HCT116 (cell line): ENCODE measurements at regions not wholly inside any gene's neighbourhood (a gene's known extent, or its start where the extent isn't known, plus 50 kb on each side); places are given as distances from the start of the nearest gene placed in this dataset.

Experiments
- ATAC-seq: fragments of 200-7000 bp; cut with Tn5 transposase; 2 replicates; pipeline ENCODE4 v1.9.1; 2020; ENCODE audit warnings: mild to moderate bottlenecking, moderate library complexity
- BruUV-seq: library from RNA; stranded (reverse); fragments of 400-500 nt; replicated peaks from 2 replicates; lab custom pipeline; 2021; lab: Mats Ljungman, UMichigan
- CTCF ChIA-PET: fragments of 300-600 bp; sonication (Branson Sonifier 250); formaldehyde crosslinking; loops from one replicate; lab custom pipeline; 2021; ENCODE audit warnings: antibody characterized with exemption; lab: Charles Lee
- POLR2A ChIA-PET: fragments of 300-600, 350-600 bp; sonication (Branson Sonifier 250); formaldehyde crosslinking; loops from one replicate; lab custom pipeline; 2021; ENCODE audit warnings: antibody characterized with exemption; lab: Charles Lee
- RAD21 ChIA-PET, 2 experiments: fragments of 300-600 bp; sonication (Branson Sonifier 250); formaldehyde crosslinking; loops; one replicate each; lab custom pipeline; 2023; ENCODE audit warnings: low total read pairs in 2 of 2; ENCODE audit not compliant: uncharacterized antibody in 2 of 2, unreplicated experiment in 2 of 2, low non-redundant PET in 1 of 2; lab: Charles Lee
- DNase-seq: peaks from one replicate; pipeline ENCODE4 v3.0.0-alpha.2; 2010; ENCODE audit warnings: low read depth, low spot score
- H2AFZ ChIP-seq: fragments of 200-600 bp; shearing (Covaris generic), sonication (generic); 2 replicates; pipeline ENCODE4 v1.6.1; 2017; ENCODE audit warnings: low read depth, mixed run types, mixed read lengths, antibody characterized with exemption, low read length; ENCODE audit not compliant: poor library complexity, severe bottlenecking
- H3K27ac ChIP-seq: 2 replicates; pipeline ENCODE4 v1.5.1; 2012; ENCODE audit warnings: low read depth, low read length
- H3K27me3 ChIP-seq: fragments of 200-600 bp; sonication (generic); 2 replicates; pipeline ENCODE4 v1.6.1; 2016; ENCODE audit warnings: mixed run types, low read length, mixed read lengths; ENCODE audit not compliant: insufficient read depth
- H3K36me3 ChIP-seq, 2 experiments: fragments of 200-500 bp in 1 of 2; fragments of 200-600 bp in 1 of 2; sonication (Bioruptor generic) in 1 of 2; sonication (generic) in 1 of 2; 2 replicates each; pipeline versions ENCODE4 v1.5.1 to v1.6.1; 2014 to 2016; ENCODE audit warnings: low read length in 2 of 2, inconsistent platforms in 1 of 2, mixed read lengths in 1 of 2, mixed run types in 1 of 2; ENCODE audit not compliant: insufficient read depth in 2 of 2, control insufficient read depth in 1 of 2
- H3K4me1 ChIP-seq, 2 experiments: fragments of 200-600 bp in 1 of 2; sonication (generic) in 1 of 2; 2 replicates each; pipeline versions ENCODE4 v1.5.1 to v1.6.1; 2012 to 2017; ENCODE audit warnings: low read length in 2 of 2, inconsistent platforms in 1 of 2, mild to moderate bottlenecking in 1 of 2, mixed read lengths in 1 of 2, mixed run types in 1 of 2, moderate library complexity in 1 of 2; ENCODE audit not compliant: insufficient read depth in 2 of 2, control insufficient read depth in 1 of 2
- H3K4me2 ChIP-seq: fragments of 200-600 bp; sonication (generic); 2 replicates; pipeline ENCODE4 v1.6.1; 2017; ENCODE audit warnings: mixed run types, low read length, mixed read lengths
- H3K4me3 ChIP-seq, 2 experiments: fragments of 200-600 bp in 1 of 2; sonication (generic) in 1 of 2; replicated peaks in 1 of 2; 2 replicates each; pipeline ENCODE4 v1.5.1; 2011 to 2016; ENCODE audit warnings: low read length in 2 of 2, control low read depth in 1 of 2, low read depth in 1 of 2, mild to moderate bottlenecking in 1 of 2, mixed read lengths in 1 of 2, mixed run types in 1 of 2
- H3K79me2 ChIP-seq: fragments of 200-600 bp; sonication (generic); 2 replicates; pipeline ENCODE4 v1.6.1; 2017; ENCODE audit warnings: mild to moderate bottlenecking, mixed run types, low read length, moderate library complexity, mixed read lengths; ENCODE audit not compliant: insufficient read depth
- H3K9ac ChIP-seq: fragments of 200-600 bp; sonication (generic); 2 replicates; pipeline ENCODE4 v1.6.1; 2016; ENCODE audit warnings: low read length, mixed read lengths
- H3K9me2 ChIP-seq: fragments of 200-600 bp; sonication (generic), shearing (Covaris generic); 2 replicates; pipeline ENCODE4 v1.6.1; 2017; ENCODE audit warnings: mixed run types, mild to moderate bottlenecking, moderate library complexity; ENCODE audit not compliant: insufficient read depth
- H3K9me3 ChIP-seq, 2 experiments: fragments of 200-500 bp in 1 of 2; fragments of 200-600 bp in 1 of 2; sonication (Bioruptor generic) in 1 of 2; sonication (generic) in 1 of 2; 2 replicates each; pipeline ENCODE4 v1.6.1; 2014 to 2017; ENCODE audit warnings: low read length in 2 of 2, mixed read lengths in 2 of 2, inconsistent platforms in 1 of 2, low read depth in 1 of 2, mild to moderate bottlenecking in 1 of 2, mixed run types in 1 of 2, moderate library complexity in 1 of 2; ENCODE audit not compliant: control insufficient read depth in 1 of 2, insufficient read depth in 1 of 2
- H4K20me1 ChIP-seq: fragments of 200-600 bp; sonication (generic), shearing (Covaris generic); 2 replicates; pipeline ENCODE4 v1.6.1; 2017; ENCODE audit warnings: mixed run types, mild to moderate bottlenecking, moderate library complexity; ENCODE audit not compliant: insufficient read depth
- CBX3 ChIP-seq: IDR thresholded peaks from 2 replicates; pipeline ENCODE4 v1.6.1; 2012; ENCODE audit warnings: low read depth
- CEBPB ChIP-seq: IDR thresholded peaks from 2 replicates; pipeline ENCODE4 v1.6.1; 2012; ENCODE audit warnings: low read depth
- CTCF ChIP-seq, 3 experiments: fragments of 200-600 bp in 1 of 3; sonication (generic) in 1 of 3; IDR thresholded peaks in 2 of 3; conservative IDR thresholded peaks in 1 of 3; 2 replicates each; pipeline ENCODE4 v1.5.1; 2012 to 2017; ENCODE audit warnings: low read depth in 2 of 3, low read length in 2 of 3, antibody characterized with exemption in 1 of 3, borderline replicate concordance in 1 of 3, control low read depth in 1 of 3, mild to moderate bottlenecking in 1 of 3, mixed read lengths in 1 of 3, mixed run types in 1 of 3, moderate library complexity in 1 of 3; ENCODE audit not compliant: insufficient read depth in 1 of 3
- ELF1 ChIP-seq: IDR thresholded peaks from 2 replicates; pipeline ENCODE4 v1.6.1; 2012; ENCODE audit warnings: low read depth, borderline replicate concordance
- EZH2 ChIP-seq: fragments of 200-600 bp; sonication (generic); IDR thresholded peaks from 2 replicates; pipeline ENCODE4 v1.6.1; 2017; ENCODE audit warnings: antibody characterized with exemption, mixed run types
- EZH2phosphoT487 ChIP-seq: fragments of 200-600 bp; IDR thresholded peaks from 2 replicates; pipeline ENCODE4 v1.6.1; 2018; ENCODE audit warnings: antibody characterized with exemption, borderline replicate concordance
- FOSL1 ChIP-seq: IDR thresholded peaks from 2 replicates; pipeline ENCODE4 v1.6.1; 2012; ENCODE audit warnings: low read depth
- JUND ChIP-seq: IDR thresholded peaks from 2 replicates; pipeline ENCODE4 v1.6.1; 2012
- SIN3A ChIP-seq: IDR thresholded peaks from 2 replicates; pipeline ENCODE4 v1.6.1; 2012; ENCODE audit warnings: low read depth
- SP1 ChIP-seq: IDR thresholded peaks from 2 replicates; pipeline ENCODE4 v1.6.1; 2012; ENCODE audit warnings: low read depth
- ZBTB33 ChIP-seq: IDR thresholded peaks from 2 replicates; pipeline ENCODE4 v1.6.1; 2011; ENCODE audit warnings: mild to moderate bottlenecking, low read length, moderate library complexity; ENCODE audit not compliant: insufficient replicate concordance; ENCODE audit errors: extremely low read depth
- ZFX ChIP-seq: fragments of 450-650 bp; IDR thresholded peaks from 2 replicates; pipeline ENCODE4 v1.6.1; 2017
- intact Hi-C: fragments of 100-400 bp; cut with micrococcal nuclease; formaldehyde crosslinking; loops from 2 replicates; pipeline ENCODE4 v1.10.0; 2022
- TF ChIP-seq, protein P1 (sequence below): IDR thresholded peaks from 2 replicates; pipeline ENCODE4 v1.6.1; 2012

DNA sequence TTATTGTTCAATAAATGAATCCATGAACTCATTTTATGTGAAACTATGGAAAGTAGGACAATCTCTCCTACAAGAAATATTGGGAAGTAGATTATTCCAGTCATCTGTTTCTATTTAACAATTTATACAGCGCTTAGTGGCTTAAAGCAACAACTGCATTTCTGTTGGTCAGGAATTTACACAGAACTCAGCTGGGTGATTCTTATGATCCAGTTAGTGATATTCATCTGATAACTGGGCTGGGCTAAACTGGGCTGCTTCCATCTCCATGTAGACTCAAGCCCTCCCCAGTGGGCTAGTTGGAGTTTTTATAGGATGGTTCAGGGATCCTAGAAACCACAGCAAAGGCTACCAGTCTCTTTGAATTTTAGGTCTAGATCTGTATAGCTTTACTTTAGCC, 497.9 kb upstream of the NEGR1 start:
- Histone ChIP-seq H4K20me1 (no peaks in the 10 kb centered on the region), H3K27ac (no peak overlapping the region), H3K4me1 (no peaks in the 10 kb centered on the region), H3K9me3 (peaks cover 4 to 7% of the 10 kb centered on the region in 2 experiments; a peak in 2 of 4 replicates), H2AFZ (no peak overlapping the region), H3K79me2 (no peaks in the 10 kb centered on the region), H3K4me2 (no peak overlapping the region), H3K27me3 (no peaks in the 10 kb centered on the region), H3K9ac (no peak overlapping the region), H3K36me3 (no peaks in the 10 kb centered on the region), H3K9me2 (no peaks in the 10 kb centered on the region), H3K4me3 (no peak overlapping the region)
- no peak for DNase-seq
- CTCF ChIA-PET, result no interaction called here
- POLR2A ChIA-PET, result no interaction called here
- RAD21 ChIA-PET, result no interaction called here
- intact Hi-C loops, result no loop called here
- no peak for ATAC-seq
- TF ChIP-seq JUND (no peak), EZH2 (no peak), SIN3A (no peak), ZFX (no peak), ELF1 (no peak), CBX3 (no peak), EZH2phosphoT487 (no peak), SP1 (no peak), CEBPB (no peak), CTCF (IDR thresholded peaks at IDR 0.05 in 2 of 3, conservative IDR thresholded peaks at IDR 0.05 in 1 of 3; ENCODE audit: borderline replicate concordance in 1 of 3, insufficient read depth in 1 of 3, low read depth in 2 of 3, low read length in 2 of 3) (no peak), ZBTB33 (no peak), FOSL1 (no peak)
- TF ChIP-seq, protein P1, sequence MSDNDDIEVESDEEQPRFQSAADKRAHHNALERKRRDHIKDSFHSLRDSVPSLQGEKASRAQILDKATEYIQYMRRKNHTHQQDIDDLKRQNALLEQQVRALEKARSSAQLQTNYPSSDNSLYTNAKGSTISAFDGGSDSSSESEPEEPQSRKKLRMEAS, result no peak
- no TSS peak for BruUV-seq
